ENCODE measurements at regions not wholly inside any gene's neighbourhood (a gene's known extent, or its start where the extent isn't known, plus 50 kb on each side); places are given as distances from the start of the nearest gene placed in this dataset.

- no peak for TF ChIP-seq FOXM1 (IDR thresholded peaks at IDR 0.05; ENCODE audit: borderline replicate concordance, low read depth)
- TF ChIP-seq MAX (IDR thresholded peaks at IDR 0.05) = no peak
- TF ChIP-seq RAD21 (IDR thresholded peaks at IDR 0.05; ENCODE audit: low read depth) = no peak
- TF ChIP-seq REST (IDR thresholded peaks at IDR 0.05; ENCODE audit: low read depth) = no peak
- TF ChIP-seq CREB1 (IDR thresholded peaks at IDR 0.05; ENCODE audit: low read depth) = no peak
- TF ChIP-seq TAF1 (IDR thresholded peaks at IDR 0.05; ENCODE audit: low read depth) = no peak
- TF ChIP-seq USF1 (IDR thresholded peaks at IDR 0.05) = no peak
- no peak for TF ChIP-seq TEAD4 (IDR thresholded peaks at IDR 0.05)
- TF ChIP-seq YY1 (IDR thresholded peaks at IDR 0.05; ENCODE audit: low read depth) = no peak
- TF ChIP-seq EP300 (IDR thresholded peaks at IDR 0.05; ENCODE audit: borderline replicate concordance) = no peak
- no peak for TF ChIP-seq CEBPB (IDR thresholded peaks at IDR 0.05)
- no peak for TF ChIP-seq NFIC (IDR thresholded peaks at IDR 0.05)
These were observed 646.9 kb upstream of the ZNF608 start for GRCh38 chr5:125393221-125393815.
